ENCODE measurements at regions not wholly inside any gene's neighbourhood (a gene's known extent, or its start where the extent isn't known, plus 50 kb on each side); places are given as distances from the start of the nearest gene placed in this dataset.
A peak's percentile ranks its signal among the peaks of the same experiment; 100 is the strongest.

GRCh38 chrX:46367491-46367890, 177.7 kb downstream of the ZNF674 start:
- no CpG with 5 or more reads among the region's 2 CpGs for WGBS, 2 experiments (ENCODE audit: extremely low coverage in 2 of 2, insufficient read length in 1 of 2)
- Histone ChIP-seq H2AK5ac (ENCODE audit: low read depth, low read length) (no peak overlapping the region), H3K18ac (ENCODE audit: low read depth, low read length) (no peak overlapping the region), H3K27ac (ENCODE audit: insufficient read depth, low read length) (no peak overlapping the region), H2AFZ (replicated peaks; ENCODE audit: low read length, poor library complexity) (no peak overlapping the region), H3K9me1 (ENCODE audit: insufficient read depth, low read length) (no peaks in the 10 kb centered on the region), H3K79me1 (ENCODE audit: low read depth in 1 of 2, low read length in 2 of 2) (no peaks in the 10 kb centered on the region), H3K4me1 (ENCODE audit: control insufficient read depth, insufficient read depth, low read length) (no peaks in the 10 kb centered on the region), H3K27me3 (ENCODE audit: control insufficient read depth, insufficient read depth, low read length) (no peaks in the 10 kb centered on the region; the same call in 1 of the 2 replicates), H3K9me3 (ENCODE audit: control insufficient read depth, insufficient read depth, low read length) (no peaks in the 10 kb centered on the region), H4K8ac (ENCODE audit: low read depth in 2 of 2, low read length in 2 of 2) (no peak overlapping the region), H3K14ac (replicated peaks; ENCODE audit: low read depth, low read length) (no peak overlapping the region), H4K91ac (ENCODE audit: insufficient read depth, low read depth, low read length) (no peak overlapping the region), H2BK120ac (ENCODE audit: low read depth, low read length) (no peak overlapping the region), H2BK15ac (ENCODE audit: low read depth, low read length) (no peak overlapping the region), H3K56ac (ENCODE audit: extremely low read depth, insufficient read depth, low read length) (no peak overlapping the region), H3K9ac (ENCODE audit: low read depth, low read length) (no peak overlapping the region), H3K4me3 (ENCODE audit: insufficient read depth, low read depth, low read length) (no peak overlapping the region), H2BK20ac (ENCODE audit: low read depth, low read length) (no peak overlapping the region), H4K20me1 (ENCODE audit: insufficient read depth, low read length) (no peaks in the 10 kb centered on the region), H2BK5ac (ENCODE audit: low read depth, low read length, poor library complexity, severe bottlenecking) (no peak overlapping the region), H3K36me3 (ENCODE audit: control insufficient read depth, insufficient read depth, low read length) (no peaks in the 10 kb centered on the region), H3K4me2 (ENCODE audit: low read depth, low read length) (no peak overlapping the region), H3K4ac (ENCODE audit: low read depth, low read length) (no peak overlapping the region), H3K23ac (ENCODE audit: low read depth, low read length) (no peak overlapping the region), H4K5ac (ENCODE audit: low read depth, low read length) (no peak overlapping the region), H2AK9ac (replicated peaks; ENCODE audit: low read depth, low read length, poor library complexity) (no peak overlapping the region)
- ChIA-PET POLR2A (ENCODE audit: unreplicated experiment) (no interaction called here), CTCF (no interaction called here)
- no peak for ATAC-seq (ENCODE audit: low read depth)
- in situ Hi-C loops (cut with MboI; ENCODE audit: low sequenced_read_pairs), result no loop called here
- no TSS peak for BruUV-seq (replicated peaks)
- intact Hi-C loops (cut with micrococcal nuclease), result no loop called here
- dilution Hi-C loops (cut with HindIII; ENCODE audit: low sequenced_read_pairs, unreplicated experiment), result no loop called here
- DNase-seq, result no peak
- TF ChIP-seq CHD1 (IDR thresholded peaks at IDR 0.05; ENCODE audit: low read depth, low read length) (no peak), CEBPB (IDR thresholded peaks at IDR 0.05; ENCODE audit: low read depth, low read length) (peak; percentile 80)

Data from IMR-90 (cell line).